ENCODE measurements at regions not wholly inside any gene's neighbourhood (a gene's known extent, or its start where the extent isn't known, plus 50 kb on each side); places are given as distances from the start of the nearest gene placed in this dataset.

DNA sequence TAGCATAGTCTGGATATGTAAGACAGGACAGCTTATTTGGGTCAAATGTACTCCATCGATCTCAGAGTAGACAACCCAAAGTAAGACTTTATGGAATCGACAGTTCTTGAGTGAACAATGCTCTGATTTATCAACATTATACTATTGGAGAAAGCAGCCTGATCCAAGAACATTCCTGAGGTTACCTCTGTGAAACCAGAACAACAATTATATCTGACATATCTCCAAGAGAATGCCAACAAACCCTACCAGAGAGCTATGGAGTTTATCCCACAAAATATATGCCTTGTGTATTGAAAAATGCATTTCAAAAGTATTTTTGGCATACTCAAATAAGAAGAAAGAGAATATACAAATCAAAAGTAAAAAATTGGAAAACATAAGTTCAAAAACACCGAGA, 1985.9 kb downstream of the EFNA5 start:
- ATAC-seq (ENCODE audit: low FRiP score in 2 of 2) (no peak), DNase-seq (no peak)
- 88 to 92% methylated on average over 3 of the region's 3 CpGs for WGBS, 2 donors
- TF ChIP-seq EP300 (IDR thresholded peaks at IDR 0.05) (no peak), POLR2AphosphoS5 (IDR thresholded peaks at IDR 0.05) (no peak), POLR2A (IDR thresholded peaks at IDR 0.05) (no peak)
- TF ChIP-seq, protein P1, sequence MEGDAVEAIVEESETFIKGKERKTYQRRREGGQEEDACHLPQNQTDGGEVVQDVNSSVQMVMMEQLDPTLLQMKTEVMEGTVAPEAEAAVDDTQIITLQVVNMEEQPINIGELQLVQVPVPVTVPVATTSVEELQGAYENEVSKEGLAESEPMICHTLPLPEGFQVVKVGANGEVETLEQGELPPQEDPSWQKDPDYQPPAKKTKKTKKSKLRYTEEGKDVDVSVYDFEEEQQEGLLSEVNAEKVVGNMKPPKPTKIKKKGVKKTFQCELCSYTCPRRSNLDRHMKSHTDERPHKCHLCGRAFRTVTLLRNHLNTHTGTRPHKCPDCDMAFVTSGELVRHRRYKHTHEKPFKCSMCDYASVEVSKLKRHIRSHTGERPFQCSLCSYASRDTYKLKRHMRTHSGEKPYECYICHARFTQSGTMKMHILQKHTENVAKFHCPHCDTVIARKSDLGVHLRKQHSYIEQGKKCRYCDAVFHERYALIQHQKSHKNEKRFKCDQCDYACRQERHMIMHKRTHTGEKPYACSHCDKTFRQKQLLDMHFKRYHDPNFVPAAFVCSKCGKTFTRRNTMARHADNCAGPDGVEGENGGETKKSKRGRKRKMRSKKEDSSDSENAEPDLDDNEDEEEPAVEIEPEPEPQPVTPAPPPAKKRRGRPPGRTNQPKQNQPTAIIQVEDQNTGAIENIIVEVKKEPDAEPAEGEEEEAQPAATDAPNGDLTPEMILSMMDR (IDR thresholded peaks at IDR 0.05), result no peak
- Histone ChIP-seq H3K27ac (no peak overlapping the region), H3K4me3 (no peak overlapping the region), H3K27me3 (no peaks in the 10 kb centered on the region), H3K36me3 (no peaks in the 10 kb centered on the region), H3K9me3 (no peaks in the 10 kb centered on the region), H3K4me1 (no peaks in the 10 kb centered on the region)

- no peak for DNase-seq
- Histone ChIP-seq H3K36me3 (no peaks in the 10 kb centered on the region), H3K4me3 (no peak overlapping the region), H3K4me1 (no peaks in the 10 kb centered on the region), H3K27ac (no peak overlapping the region), H3K9me3 (no peaks in the 10 kb centered on the region), H3K27me3 (no peaks in the 10 kb centered on the region)
- TF ChIP-seq EP300 (IDR thresholded peaks at IDR 0.05), result no peak
- TF ChIP-seq, protein P1 (IDR thresholded peaks at IDR 0.05), result no peak
- TF ChIP-seq POLR2A (IDR thresholded peaks at IDR 0.05), result no peak
- no peak for TF ChIP-seq POLR2AphosphoS5 (IDR thresholded peaks at IDR 0.05)
- 68 to 77% methylated on average over 7 of the region's 7 CpGs for WGBS, 2 donors
- no peak for ATAC-seq (ENCODE audit: low FRiP score in 2 of 2)
These were observed 1989.8 kb downstream of the EFNA5 start for GRCh38 chr5:105680858-105681475.

DNA sequence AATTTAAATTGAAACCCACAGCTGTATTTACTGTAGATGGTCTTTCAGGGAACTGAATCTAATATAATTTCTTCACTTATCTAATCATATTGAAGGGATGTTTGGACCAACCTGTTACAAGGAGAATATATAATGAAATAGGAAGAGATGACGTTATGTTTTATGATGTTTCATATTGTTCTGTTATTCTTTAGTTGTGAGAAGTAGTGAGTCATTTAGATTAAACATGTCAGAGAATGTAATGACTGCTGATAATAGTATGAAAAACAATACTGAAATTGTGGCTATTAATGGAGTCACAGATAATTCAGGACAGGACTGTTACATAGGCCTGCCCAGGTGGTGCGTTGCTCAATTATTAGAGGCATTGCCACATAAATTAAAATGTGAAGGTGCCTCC, 1993.4 kb downstream of the EFNA5 start:
- Histone ChIP-seq H3K27ac (no peak overlapping the region), H3K9me3 (no peaks in the 10 kb centered on the region), H3K4me3 (no peak overlapping the region), H3K27me3 (no peaks in the 10 kb centered on the region), H3K4me1 (no peaks in the 10 kb centered on the region), H3K36me3 (no peaks in the 10 kb centered on the region)
- ATAC-seq (ENCODE audit: low FRiP score in 2 of 2), result no peak
- no peak for DNase-seq
- WGBS, 2 donors, result 70 to 74% methylated on average over 2 of the region's 2 CpGs
- TF ChIP-seq EP300 (IDR thresholded peaks at IDR 0.05), result no peak
- no peak for TF ChIP-seq POLR2A (IDR thresholded peaks at IDR 0.05)
- TF ChIP-seq POLR2AphosphoS5 (IDR thresholded peaks at IDR 0.05), result no peak
- TF ChIP-seq, protein P1 (IDR thresholded peaks at IDR 0.05), result no peak

DNA sequence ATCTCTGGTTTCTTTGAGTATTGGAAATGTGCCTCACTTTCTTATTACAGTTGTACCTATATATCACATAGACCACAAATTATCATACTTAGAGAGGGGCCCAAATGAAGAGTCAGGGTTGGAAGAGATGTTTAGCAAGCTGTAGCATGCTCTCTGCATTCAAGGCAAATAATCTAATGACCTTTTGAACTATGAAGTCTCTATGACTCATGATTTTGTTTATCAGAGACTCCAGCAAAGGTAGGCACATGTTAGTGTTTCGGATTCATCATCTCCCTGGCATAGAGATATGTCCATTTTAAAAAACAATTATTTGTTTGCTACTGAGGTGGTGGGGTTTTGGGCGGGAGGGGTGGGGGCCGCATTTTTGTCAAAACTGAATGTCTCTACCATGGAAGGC, 2000.1 kb downstream of the EFNA5 start:
- WGBS, 2 donors, result 81 to 82% methylated on average over 3 of the region's 3 CpGs
- ATAC-seq (ENCODE audit: low FRiP score in 2 of 2) (no peak), DNase-seq (no peak)
- H3K9me3 ChIP-seq, result no peaks in the 10 kb centered on the region
- H3K27ac ChIP-seq, result no peak overlapping the region
- H3K4me3 ChIP-seq, result no peak overlapping the region
- TF ChIP-seq EP300 (IDR thresholded peaks at IDR 0.05) (no peak), POLR2A (IDR thresholded peaks at IDR 0.05) (no peak), POLR2AphosphoS5 (IDR thresholded peaks at IDR 0.05) (no peak)
- TF ChIP-seq, protein P1 (IDR thresholded peaks at IDR 0.05), result no peak
- no peaks in the 10 kb centered on the region for H3K27me3 ChIP-seq
- H3K4me1 ChIP-seq, result no peaks in the 10 kb centered on the region
- H3K36me3 ChIP-seq, result no peaks in the 10 kb centered on the region

GRCh38 chr5:105663671-105664070, 2007.1 kb downstream of the EFNA5 start:
- no peak for DNase-seq
- H3K36me3 ChIP-seq, result no peaks in the 10 kb centered on the region
- H3K4me1 ChIP-seq, result no peaks in the 10 kb centered on the region
- H3K27me3 ChIP-seq, result no peaks in the 10 kb centered on the region
- TF ChIP-seq, protein P1 (IDR thresholded peaks at IDR 0.05), result no peak
- TF ChIP-seq POLR2A (IDR thresholded peaks at IDR 0.05) (no peak), EP300 (IDR thresholded peaks at IDR 0.05) (no peak), POLR2AphosphoS5 (IDR thresholded peaks at IDR 0.05) (no peak)
- no peak overlapping the region for H3K4me3 ChIP-seq
- H3K9me3 ChIP-seq, result no peaks in the 10 kb centered on the region
- WGBS, 2 donors, result 87 to 91% methylated on average over 4 of the region's 4 CpGs
- ATAC-seq (ENCODE audit: low FRiP score in 2 of 2), result no peak
- no peak overlapping the region for H3K27ac ChIP-seq
